ENCODE measurements at regions not wholly inside any gene's neighbourhood (a gene's known extent, or its start where the extent isn't known, plus 50 kb on each side); places are given as distances from the start of the nearest gene placed in this dataset.
"Not testable (repeated sequence)": the region's sequence is repeated elsewhere in the genome, so short reads cannot be mapped to it uniquely, and the experiment has no call there.

- H2AFZ ChIP-seq (ENCODE audit: low read depth, low read length, poor library complexity, severe bottlenecking); H3K4me2 ChIP-seq (ENCODE audit: low read length); H3K4me1 ChIP-seq (ENCODE audit: control insufficient read depth in 1 of 2, insufficient read depth in 2 of 2, low read length in 2 of 2); POLR2A ChIA-PET; H3K9me3 ChIP-seq (ENCODE audit: control insufficient read depth in 1 of 2, insufficient read depth in 1 of 2, low read depth in 1 of 2, low read length in 2 of 2); H3K9me2 ChIP-seq (ENCODE audit: insufficient read depth); CTCF ChIA-PET; H3K27ac ChIP-seq (ENCODE audit: low read depth, low read length); H4K20me1 ChIP-seq (ENCODE audit: insufficient read depth); RAD21 ChIA-PET (ENCODE audit: low non-redundant PET in 1 of 2, low total read pairs in 2 of 2, uncharacterized antibody in 2 of 2, unreplicated experiment in 2 of 2); H3K9ac ChIP-seq (ENCODE audit: low read length); H3K4me3 ChIP-seq (replicated peaks in 1 of 2; ENCODE audit: low read depth in 1 of 2, low read length in 2 of 2); H3K79me2 ChIP-seq (ENCODE audit: insufficient read depth, low read length); H3K36me3 ChIP-seq (ENCODE audit: control insufficient read depth in 1 of 2, insufficient read depth in 2 of 2, low read length in 2 of 2); ATAC-seq; intact Hi-C loops (cut with micrococcal nuclease); H3K27me3 ChIP-seq (ENCODE audit: insufficient read depth, low read length); DNase-seq (ENCODE audit: low read depth, low spot score); BruUV-seq (replicated peaks): not testable (repeated sequence)
Measured at GRCh38 chr9:66182316-66182715, 445.4 kb downstream of the FOXD4L4 start.

GRCh38 chr9:66183648-66184047 lies 446.7 kb downstream of the FOXD4L4 start:
- intact Hi-C loops (cut with micrococcal nuclease); H3K4me2 ChIP-seq (ENCODE audit: low read length); H3K79me2 ChIP-seq (ENCODE audit: insufficient read depth, low read length); H2AFZ ChIP-seq (ENCODE audit: low read depth, low read length, poor library complexity, severe bottlenecking); H3K27me3 ChIP-seq (ENCODE audit: insufficient read depth, low read length); H4K20me1 ChIP-seq (ENCODE audit: insufficient read depth); H3K9me3 ChIP-seq (ENCODE audit: control insufficient read depth in 1 of 2, insufficient read depth in 1 of 2, low read depth in 1 of 2, low read length in 2 of 2); H3K36me3 ChIP-seq (ENCODE audit: control insufficient read depth in 1 of 2, insufficient read depth in 2 of 2, low read length in 2 of 2); H3K4me3 ChIP-seq (replicated peaks in 1 of 2; ENCODE audit: low read depth in 1 of 2, low read length in 2 of 2); H3K27ac ChIP-seq (ENCODE audit: low read depth, low read length); RAD21 ChIA-PET (ENCODE audit: low non-redundant PET in 1 of 2, low total read pairs in 2 of 2, uncharacterized antibody in 2 of 2, unreplicated experiment in 2 of 2); H3K9me2 ChIP-seq (ENCODE audit: insufficient read depth); DNase-seq (ENCODE audit: low read depth, low spot score); BruUV-seq (replicated peaks); H3K4me1 ChIP-seq (ENCODE audit: control insufficient read depth in 1 of 2, insufficient read depth in 2 of 2, low read length in 2 of 2); POLR2A ChIA-PET; ATAC-seq; CTCF ChIA-PET; H3K9ac ChIP-seq (ENCODE audit: low read length): not testable (repeated sequence)

DNA sequence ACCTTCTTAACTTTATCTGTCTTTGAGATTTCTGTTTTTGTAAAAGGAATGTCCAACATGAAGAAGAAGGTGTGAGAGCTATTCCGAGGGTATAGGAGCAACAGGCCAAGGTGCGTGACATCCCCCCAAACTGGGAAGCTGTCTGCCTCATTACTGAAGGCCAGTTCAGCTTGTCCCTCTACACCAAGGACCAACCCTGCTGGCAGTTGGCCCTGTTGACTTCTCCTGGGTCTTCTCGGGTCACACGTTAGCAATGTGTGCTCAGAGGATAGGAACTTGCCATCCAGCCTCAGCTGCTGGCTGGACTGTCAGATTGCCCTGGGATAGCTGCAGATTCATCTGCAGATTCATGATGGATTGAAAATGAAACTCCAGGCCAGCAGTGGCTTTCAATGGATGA lies 460.3 kb downstream of the FOXD4L4 start:
- H3K4me1 ChIP-seq (ENCODE audit: control insufficient read depth in 1 of 2, insufficient read depth in 2 of 2, low read length in 2 of 2); H2AFZ ChIP-seq (ENCODE audit: low read depth, low read length, poor library complexity, severe bottlenecking); H3K9me3 ChIP-seq (ENCODE audit: control insufficient read depth in 1 of 2, insufficient read depth in 1 of 2, low read depth in 1 of 2, low read length in 2 of 2); H4K20me1 ChIP-seq (ENCODE audit: insufficient read depth); H3K9me2 ChIP-seq (ENCODE audit: insufficient read depth); H3K9ac ChIP-seq (ENCODE audit: low read length); intact Hi-C loops (cut with micrococcal nuclease); H3K4me2 ChIP-seq (ENCODE audit: low read length); CTCF ChIA-PET; POLR2A ChIA-PET; RAD21 ChIA-PET (ENCODE audit: low non-redundant PET in 1 of 2, low total read pairs in 2 of 2, uncharacterized antibody in 2 of 2, unreplicated experiment in 2 of 2); H3K36me3 ChIP-seq (ENCODE audit: control insufficient read depth in 1 of 2, insufficient read depth in 2 of 2, low read length in 2 of 2); ATAC-seq; DNase-seq (ENCODE audit: low read depth, low spot score); H3K4me3 ChIP-seq (replicated peaks in 1 of 2; ENCODE audit: low read depth in 1 of 2, low read length in 2 of 2); H3K27me3 ChIP-seq (ENCODE audit: insufficient read depth, low read length); H3K27ac ChIP-seq (ENCODE audit: low read depth, low read length); BruUV-seq (replicated peaks); H3K79me2 ChIP-seq (ENCODE audit: insufficient read depth, low read length): not testable (repeated sequence)

DNA sequence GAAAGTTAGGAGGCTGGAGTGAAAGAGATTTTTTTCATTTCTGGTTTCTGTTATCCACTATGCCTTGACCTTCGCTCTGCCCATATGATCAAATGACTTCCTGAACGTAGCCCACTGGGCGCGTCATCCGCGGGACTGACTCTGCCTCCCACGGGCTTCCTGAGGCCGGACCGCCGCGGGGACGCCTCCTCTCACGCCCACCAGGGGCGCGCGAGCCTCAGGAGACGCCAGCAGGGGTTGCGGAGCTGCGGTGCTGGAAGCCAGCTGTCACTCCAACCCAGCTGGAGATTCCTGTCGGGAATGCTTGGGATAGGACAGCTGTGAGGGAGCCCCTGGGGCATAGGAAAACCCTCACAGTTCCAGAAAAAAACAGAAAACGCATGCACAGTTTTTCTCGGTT lies 461.5 kb downstream of the FOXD4L4 start:
- not testable (repeated sequence) for H3K9me3 ChIP-seq (ENCODE audit: control insufficient read depth in 1 of 2, insufficient read depth in 1 of 2, low read depth in 1 of 2, low read length in 2 of 2); H3K36me3 ChIP-seq (ENCODE audit: control insufficient read depth in 1 of 2, insufficient read depth in 2 of 2, low read length in 2 of 2); ATAC-seq

GRCh38 chr9:66206617-66207016 lies 469.7 kb downstream of the FOXD4L4 start:
- H3K9ac ChIP-seq (ENCODE audit: low read length); H2AFZ ChIP-seq (ENCODE audit: low read depth, low read length, poor library complexity, severe bottlenecking); POLR2A ChIA-PET; H3K4me3 ChIP-seq (replicated peaks in 1 of 2; ENCODE audit: low read depth in 1 of 2, low read length in 2 of 2); H4K20me1 ChIP-seq (ENCODE audit: insufficient read depth); H3K27me3 ChIP-seq (ENCODE audit: insufficient read depth, low read length); BruUV-seq (replicated peaks); DNase-seq (ENCODE audit: low read depth, low spot score); intact Hi-C loops (cut with micrococcal nuclease); H3K9me3 ChIP-seq (ENCODE audit: control insufficient read depth in 1 of 2, insufficient read depth in 1 of 2, low read depth in 1 of 2, low read length in 2 of 2); H3K27ac ChIP-seq (ENCODE audit: low read depth, low read length); H3K79me2 ChIP-seq (ENCODE audit: insufficient read depth, low read length); CTCF ChIA-PET; H3K4me2 ChIP-seq (ENCODE audit: low read length); H3K4me1 ChIP-seq (ENCODE audit: control insufficient read depth in 1 of 2, insufficient read depth in 2 of 2, low read length in 2 of 2); H3K36me3 ChIP-seq (ENCODE audit: control insufficient read depth in 1 of 2, insufficient read depth in 2 of 2, low read length in 2 of 2); H3K9me2 ChIP-seq (ENCODE audit: insufficient read depth); RAD21 ChIA-PET (ENCODE audit: low non-redundant PET in 1 of 2, low total read pairs in 2 of 2, uncharacterized antibody in 2 of 2, unreplicated experiment in 2 of 2): not testable (repeated sequence)
- ATAC-seq, result peak; percentile 90

More for the DNA sequence above, 461.5 kb downstream of the FOXD4L4 start:
- intact Hi-C loops (cut with micrococcal nuclease); H4K20me1 ChIP-seq (ENCODE audit: insufficient read depth); POLR2A ChIA-PET; H3K27ac ChIP-seq (ENCODE audit: low read depth, low read length); CTCF ChIA-PET; RAD21 ChIA-PET (ENCODE audit: low non-redundant PET in 1 of 2, low total read pairs in 2 of 2, uncharacterized antibody in 2 of 2, unreplicated experiment in 2 of 2); DNase-seq (ENCODE audit: low read depth, low spot score); H3K4me1 ChIP-seq (ENCODE audit: control insufficient read depth in 1 of 2, insufficient read depth in 2 of 2, low read length in 2 of 2); H3K27me3 ChIP-seq (ENCODE audit: insufficient read depth, low read length); H3K79me2 ChIP-seq (ENCODE audit: insufficient read depth, low read length); H3K4me3 ChIP-seq (replicated peaks in 1 of 2; ENCODE audit: low read depth in 1 of 2, low read length in 2 of 2); H3K9me2 ChIP-seq (ENCODE audit: insufficient read depth); H3K9ac ChIP-seq (ENCODE audit: low read length); H3K4me2 ChIP-seq (ENCODE audit: low read length); H2AFZ ChIP-seq (ENCODE audit: low read depth, low read length, poor library complexity, severe bottlenecking); BruUV-seq (replicated peaks): not testable (repeated sequence)
